ENCODE measurements at regions not wholly inside any gene's neighbourhood (a gene's known extent, or its start where the extent isn't known, plus 50 kb on each side); places are given as distances from the start of the nearest gene placed in this dataset.
A peak's percentile ranks its signal among the peaks of the same experiment; 100 is the strongest.

DNA sequence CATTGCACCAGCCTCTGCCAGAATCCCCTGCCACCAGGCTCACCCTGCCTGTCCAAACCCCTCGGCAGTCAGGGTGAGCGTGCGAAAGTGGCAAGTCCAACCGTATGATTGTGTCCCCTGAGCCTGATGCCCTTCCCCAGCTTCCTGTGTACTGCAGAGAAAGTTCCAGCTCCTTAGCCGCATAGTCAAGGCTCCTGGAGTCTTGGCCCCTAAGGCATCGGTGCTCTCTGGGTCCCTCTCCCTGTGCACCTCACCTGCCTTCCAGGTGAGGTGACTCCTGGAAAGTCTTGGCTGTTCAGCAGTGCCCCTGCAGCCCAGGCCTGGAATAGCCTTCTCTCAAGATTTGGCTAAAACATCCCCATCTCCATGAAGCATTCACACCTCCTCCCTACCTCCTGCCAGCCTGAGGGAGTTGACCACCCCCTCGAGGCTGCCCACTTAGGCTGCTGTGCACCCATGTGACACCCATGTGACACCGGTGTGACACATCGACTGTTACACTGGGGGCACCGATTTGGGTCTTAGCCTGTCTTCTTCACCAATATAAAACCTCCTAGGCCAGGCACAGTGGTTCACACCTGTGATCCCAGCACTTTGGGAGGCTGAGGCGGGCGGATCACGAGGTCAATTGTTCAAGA lies 56.1 kb upstream of the ELN start:
- Histone ChIP-seq H3K14ac (replicated peaks; ENCODE audit: low read depth, low read length) (no peak overlapping the region), H3K9me1 (ENCODE audit: insufficient read depth, low read length) (no peaks in the 10 kb centered on the region), H4K8ac (ENCODE audit: low read depth in 2 of 2, low read length in 2 of 2) (no peak overlapping the region), H3K27ac (ENCODE audit: insufficient read depth, low read length) (no peak overlapping the region), H2AFZ (replicated peaks; ENCODE audit: low read length, poor library complexity) (peak overlapping the region; percentile 70), H4K5ac (ENCODE audit: low read depth, low read length) (no peak overlapping the region), H4K91ac (ENCODE audit: insufficient read depth, low read depth, low read length) (no peak overlapping the region), H3K4ac (ENCODE audit: low read depth, low read length) (no peak overlapping the region; the same call in 1 of the 2 replicates), H3K4me2 (ENCODE audit: low read depth, low read length) (no peak overlapping the region), H3K56ac (ENCODE audit: extremely low read depth, insufficient read depth, low read length) (no peak overlapping the region), H3K9me3 (ENCODE audit: control insufficient read depth, insufficient read depth, low read length) (0 out of 2 replicates have a peak, but pooled peaks cover 2% of the 10 kb centered on the region), H3K4me1 (ENCODE audit: control insufficient read depth, insufficient read depth, low read length) (peaks cover 3% of the 10 kb centered on the region), H3K79me1 (ENCODE audit: low read depth in 1 of 2, low read length in 2 of 2) (no peaks in the 10 kb centered on the region), H3K23ac (ENCODE audit: low read depth, low read length) (no peak overlapping the region), H2BK120ac (ENCODE audit: low read depth, low read length) (no peak overlapping the region), H2AK9ac (replicated peaks; ENCODE audit: low read depth, low read length, poor library complexity) (no peak overlapping the region), H2BK5ac (ENCODE audit: low read depth, low read length, poor library complexity, severe bottlenecking) (no peak overlapping the region), H2AK5ac (ENCODE audit: low read depth, low read length) (no peak overlapping the region), H2BK20ac (ENCODE audit: low read depth, low read length) (no peak overlapping the region), H2BK15ac (ENCODE audit: low read depth, low read length) (no peak overlapping the region), H3K27me3 (ENCODE audit: control insufficient read depth, insufficient read depth, low read length) (no peaks in the 10 kb centered on the region), H3K9ac (ENCODE audit: low read depth, low read length) (no peak overlapping the region), H3K36me3 (ENCODE audit: control insufficient read depth, insufficient read depth, low read length) (no peaks in the 10 kb centered on the region), H4K20me1 (ENCODE audit: insufficient read depth, low read length) (no peaks in the 10 kb centered on the region), H3K18ac (ENCODE audit: low read depth, low read length) (no peak overlapping the region), H3K4me3 (ENCODE audit: insufficient read depth, low read depth, low read length) (no peak overlapping the region)
- TF ChIP-seq MAFK (IDR thresholded peaks at IDR 0.05; ENCODE audit: low read depth, low read length) (no peak), POLR2A (IDR thresholded peaks at IDR 0.05; ENCODE audit: low read depth, low read length) (no peak), MAZ (IDR thresholded peaks at IDR 0.05; ENCODE audit: borderline replicate concordance, low read depth, low read length) (no peak), CEBPB (IDR thresholded peaks at IDR 0.05; ENCODE audit: low read depth, low read length) (no peak), NFE2L2 (IDR thresholded peaks at IDR 0.05; ENCODE audit: low read depth, low read length) (no peak), MXI1 (IDR thresholded peaks at IDR 0.05; ENCODE audit: borderline replicate concordance, low read depth, low read length) (no peak), BHLHE40 (IDR thresholded peaks at IDR 0.05; ENCODE audit: low read depth, low read length) (no peak), CHD1 (IDR thresholded peaks at IDR 0.05; ENCODE audit: low read depth, low read length) (no peak), SMC3 (IDR thresholded peaks at IDR 0.05; ENCODE audit: low read depth, low read length) (no peak), FOS (IDR thresholded peaks at IDR 0.05; ENCODE audit: low read depth, low read length) (no peak), RAD21 (IDR thresholded peaks at IDR 0.05; ENCODE audit: low read length) (no peak), RFX5 (IDR thresholded peaks at IDR 0.05; ENCODE audit: low read depth, low read length) (no peak), RCOR1 (IDR thresholded peaks at IDR 0.05; ENCODE audit: insufficient replicate concordance, low read length) (no peak)
- TF ChIP-seq, protein P1, sequence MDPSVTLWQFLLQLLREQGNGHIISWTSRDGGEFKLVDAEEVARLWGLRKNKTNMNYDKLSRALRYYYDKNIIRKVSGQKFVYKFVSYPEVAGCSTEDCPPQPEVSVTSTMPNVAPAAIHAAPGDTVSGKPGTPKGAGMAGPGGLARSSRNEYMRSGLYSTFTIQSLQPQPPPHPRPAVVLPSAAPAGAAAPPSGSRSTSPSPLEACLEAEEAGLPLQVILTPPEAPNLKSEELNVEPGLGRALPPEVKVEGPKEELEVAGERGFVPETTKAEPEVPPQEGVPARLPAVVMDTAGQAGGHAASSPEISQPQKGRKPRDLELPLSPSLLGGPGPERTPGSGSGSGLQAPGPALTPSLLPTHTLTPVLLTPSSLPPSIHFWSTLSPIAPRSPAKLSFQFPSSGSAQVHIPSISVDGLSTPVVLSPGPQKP (IDR thresholded peaks at IDR 0.05; ENCODE audit: borderline replicate concordance, low read depth, low read length): no peak
- TF ChIP-seq, protein P2, sequence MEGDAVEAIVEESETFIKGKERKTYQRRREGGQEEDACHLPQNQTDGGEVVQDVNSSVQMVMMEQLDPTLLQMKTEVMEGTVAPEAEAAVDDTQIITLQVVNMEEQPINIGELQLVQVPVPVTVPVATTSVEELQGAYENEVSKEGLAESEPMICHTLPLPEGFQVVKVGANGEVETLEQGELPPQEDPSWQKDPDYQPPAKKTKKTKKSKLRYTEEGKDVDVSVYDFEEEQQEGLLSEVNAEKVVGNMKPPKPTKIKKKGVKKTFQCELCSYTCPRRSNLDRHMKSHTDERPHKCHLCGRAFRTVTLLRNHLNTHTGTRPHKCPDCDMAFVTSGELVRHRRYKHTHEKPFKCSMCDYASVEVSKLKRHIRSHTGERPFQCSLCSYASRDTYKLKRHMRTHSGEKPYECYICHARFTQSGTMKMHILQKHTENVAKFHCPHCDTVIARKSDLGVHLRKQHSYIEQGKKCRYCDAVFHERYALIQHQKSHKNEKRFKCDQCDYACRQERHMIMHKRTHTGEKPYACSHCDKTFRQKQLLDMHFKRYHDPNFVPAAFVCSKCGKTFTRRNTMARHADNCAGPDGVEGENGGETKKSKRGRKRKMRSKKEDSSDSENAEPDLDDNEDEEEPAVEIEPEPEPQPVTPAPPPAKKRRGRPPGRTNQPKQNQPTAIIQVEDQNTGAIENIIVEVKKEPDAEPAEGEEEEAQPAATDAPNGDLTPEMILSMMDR (conservative IDR thresholded peaks at IDR 0.05; ENCODE audit: low read depth, low read length): no peak
- TF ChIP-seq, protein P3, sequence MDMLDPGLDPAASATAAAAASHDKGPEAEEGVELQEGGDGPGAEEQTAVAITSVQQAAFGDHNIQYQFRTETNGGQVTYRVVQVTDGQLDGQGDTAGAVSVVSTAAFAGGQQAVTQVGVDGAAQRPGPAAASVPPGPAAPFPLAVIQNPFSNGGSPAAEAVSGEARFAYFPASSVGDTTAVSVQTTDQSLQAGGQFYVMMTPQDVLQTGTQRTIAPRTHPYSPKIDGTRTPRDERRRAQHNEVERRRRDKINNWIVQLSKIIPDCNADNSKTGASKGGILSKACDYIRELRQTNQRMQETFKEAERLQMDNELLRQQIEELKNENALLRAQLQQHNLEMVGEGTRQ (IDR thresholded peaks at IDR 0.05; ENCODE audit: low read depth, low read length): no peak
- in situ Hi-C loops (cut with MboI; ENCODE audit: low sequenced_read_pairs) (no loop called here), intact Hi-C loops (cut with micrococcal nuclease) (no loop called here), dilution Hi-C loops (cut with HindIII; ENCODE audit: low sequenced_read_pairs, unreplicated experiment) (no loop called here)
- BruUV-seq (replicated peaks): no TSS peak
- 67% methylated on average over 10 of the region's 13 CpGs; no CpG with 5 or more reads in 1 of the 2 experiments for WGBS, 2 experiments (ENCODE audit: extremely low coverage in 2 of 2, insufficient read length in 1 of 2)
- no peak for DNase-seq
- ATAC-seq (ENCODE audit: low read depth): no peak
- ChIA-PET CTCF (no interaction called here), POLR2A (ENCODE audit: unreplicated experiment) (no interaction called here)

Data from IMR-90 (cell line).